Trophoblast cell (in vitro differentiated cells and primary cell): ENCODE measurements at regions not wholly inside any gene's neighbourhood (a gene's known extent, or its start where the extent isn't known, plus 50 kb on each side); places are given as distances from the start of the nearest gene placed in this dataset.

Experiments used
- DNase-seq, 2 donors: peaks; one replicate each; pipeline ENCODE4 v3.0.0-alpha.2; 2016
- H2AFZ ChIP-seq: 2 replicates; pipeline ENCODE4 v1.6.1; 2013; ENCODE audit warnings: low read length, moderate library complexity, mild to moderate bottlenecking; ENCODE audit not compliant: insufficient read depth, poor library complexity
- H2AK5ac ChIP-seq: 2 replicates; pipeline ENCODE4 v1.6.1; 2013; ENCODE audit warnings: mild to moderate bottlenecking, low read length
- H2BK120ac ChIP-seq: 2 replicates; pipeline ENCODE4 v1.6.1; 2013; ENCODE audit warnings: low read length, mild to moderate bottlenecking, moderate library complexity; ENCODE audit not compliant: insufficient read depth, poor library complexity
- H2BK12ac ChIP-seq: 2 replicates; pipeline ENCODE4 v1.6.1; 2013; ENCODE audit warnings: mild to moderate bottlenecking, low read length, moderate library complexity
- H2BK5ac ChIP-seq: 2 replicates; pipeline ENCODE4 v1.6.1; 2013; ENCODE audit warnings: low read length, low read depth, moderate library complexity, mild to moderate bottlenecking; ENCODE audit not compliant: poor library complexity
- H3K14ac ChIP-seq: 2 replicates; pipeline ENCODE4 v1.6.1; 2013; ENCODE audit warnings: mild to moderate bottlenecking, low read length
- H3K18ac ChIP-seq: 2 replicates; pipeline ENCODE4 v1.6.1; 2013; ENCODE audit warnings: mild to moderate bottlenecking, low read length
- H3K23ac ChIP-seq: 2 replicates; pipeline ENCODE4 v1.6.1; 2013; ENCODE audit warnings: low read length
- H3K27ac ChIP-seq: 2 replicates; pipeline ENCODE4 v1.5.1; 2013; ENCODE audit warnings: low read depth, mild to moderate bottlenecking, inconsistent platforms, low read length, moderate library complexity
- H3K27me3 ChIP-seq: 2 replicates; pipeline ENCODE4 v1.6.1; 2013; ENCODE audit warnings: inconsistent platforms, mild to moderate bottlenecking, low read length, moderate library complexity; ENCODE audit not compliant: insufficient read depth
- H3K36me3 ChIP-seq, 2 experiments: 1 replicate in 1 of 2; 2 replicates in 1 of 2; pipeline ENCODE4 v1.6.1; 2013; ENCODE audit warnings: low read length in 2 of 2, mild to moderate bottlenecking in 2 of 2, moderate library complexity in 1 of 2; ENCODE audit not compliant: insufficient read depth in 2 of 2, control insufficient read depth in 1 of 2
- H3K4ac ChIP-seq: 2 replicates; pipeline ENCODE4 v1.6.1; 2013; ENCODE audit warnings: low read depth, mild to moderate bottlenecking, low read length, moderate library complexity
- H3K4me1 ChIP-seq, 2 experiments: 1 replicate in 1 of 2; 2 replicates in 1 of 2; pipeline ENCODE4 v1.6.1; 2013; ENCODE audit warnings: low read length in 2 of 2, mild to moderate bottlenecking in 2 of 2, moderate library complexity in 1 of 2; ENCODE audit not compliant: insufficient read depth in 2 of 2, control insufficient read depth in 1 of 2
- H3K4me2 ChIP-seq: 2 replicates; pipeline ENCODE4 v1.6.1; 2013; ENCODE audit warnings: inconsistent platforms, mild to moderate bottlenecking, low read length, moderate library complexity
- H3K4me3 ChIP-seq: 2 replicates; pipeline ENCODE4 v1.5.1; 2013; ENCODE audit warnings: mild to moderate bottlenecking, low read depth, low read length, inconsistent platforms
- H3K79me1 ChIP-seq: one replicate; pipeline ENCODE4 v1.6.1; 2013; ENCODE audit warnings: low read length
- H3K79me2 ChIP-seq: 2 replicates; pipeline ENCODE4 v1.6.1; 2013; ENCODE audit warnings: low read length, mild to moderate bottlenecking; ENCODE audit not compliant: control insufficient read depth, insufficient read depth, poor library complexity
- H3K9ac ChIP-seq: 2 replicates; pipeline ENCODE4 v1.6.1; 2013; ENCODE audit warnings: mild to moderate bottlenecking, low read length
- H3K9me3 ChIP-seq: 2 replicates; pipeline ENCODE4 v1.6.1; 2013; ENCODE audit warnings: low read depth, mild to moderate bottlenecking, control low read depth, inconsistent platforms, low read length; ENCODE audit not compliant: insufficient read depth
- H4K12ac ChIP-seq: 2 replicates; pipeline ENCODE4 v1.6.1; 2013; ENCODE audit warnings: low read depth, mild to moderate bottlenecking, low read length, moderate library complexity
- H4K8ac ChIP-seq: 2 replicates; pipeline ENCODE4 v1.6.1; 2013; ENCODE audit warnings: low read depth, mild to moderate bottlenecking, low read length, moderate library complexity
- H4K91ac ChIP-seq: one replicate; pipeline ENCODE4 v1.6.1; 2013; ENCODE audit warnings: low read depth, mild to moderate bottlenecking, low read length, moderate library complexity
- WGBS: extraction: QIAGEN DNeasy Blood & Tissue Kit; methylation state at CpG from one replicate; pipeline ENCODE4 v1.1.7; 2013; ENCODE audit warnings: missing lambda C conversion rate; ENCODE audit not compliant: insufficient read length, insufficient coverage; ENCODE audit errors: extremely low coverage; 5-methylcytosine and 5-hydroxymethylcytosine counted together

DNA sequence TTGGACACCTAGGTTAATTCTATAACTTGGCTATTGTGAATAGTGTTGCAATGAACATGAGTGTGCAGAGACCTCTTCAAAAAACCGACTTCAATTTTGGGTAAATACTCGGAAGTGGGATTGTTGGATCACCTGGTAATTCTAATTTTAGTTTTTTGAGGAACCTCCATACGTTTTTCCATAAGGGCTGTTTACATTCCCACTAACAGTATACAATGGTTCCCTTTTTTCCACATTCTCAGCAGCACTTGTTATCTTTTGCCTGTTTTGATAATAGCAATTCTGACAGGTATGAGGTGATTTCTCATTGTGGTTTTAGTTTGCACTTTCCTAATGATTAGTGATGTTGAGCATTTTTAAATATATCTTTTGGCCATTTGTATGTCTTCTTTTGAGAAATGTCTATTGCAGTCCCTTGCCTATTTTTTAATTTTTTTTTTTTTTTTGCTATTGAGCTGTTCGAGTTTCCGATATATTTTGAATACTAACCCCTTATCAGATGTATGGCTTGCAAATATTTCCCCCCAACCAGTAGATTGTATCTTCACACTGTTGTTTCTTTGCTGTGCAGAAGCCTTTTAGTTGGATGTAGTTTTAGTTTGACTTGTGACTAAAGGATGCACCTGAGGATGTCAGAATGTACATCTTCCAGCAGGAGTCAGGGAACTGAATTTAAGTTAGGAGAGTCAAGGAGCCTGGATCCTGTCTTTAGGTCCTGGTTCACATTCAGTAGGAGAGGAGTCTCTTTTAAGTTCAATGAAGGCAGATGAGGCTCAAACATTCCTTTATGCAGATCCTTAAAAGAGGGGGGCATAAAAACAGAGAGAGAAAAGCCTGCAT is 120.0 kb downstream of the S1PR1 start:
- Histone ChIP-seq H3K9ac (no peak overlapping the region), H3K4me1 (no peaks in the 10 kb centered on the region), H3K4ac (no peak overlapping the region), H2BK5ac (no peak overlapping the region), H3K18ac (no peak overlapping the region), H3K23ac (no peak overlapping the region), H2BK12ac (no peak overlapping the region), H2AK5ac (no peak overlapping the region), H3K79me2 (no peaks in the 10 kb centered on the region), H3K27ac (no peak overlapping the region), H3K9me3 (peaks cover 6% of the 10 kb centered on the region), H4K8ac (no peak overlapping the region), H3K4me2 (no peak overlapping the region), H3K79me1 (no peaks in the 10 kb centered on the region), H4K91ac (no peak overlapping the region), H4K12ac (no peak overlapping the region), H3K14ac (no peak overlapping the region), H3K36me3 (no peaks in the 10 kb centered on the region), H2BK120ac (no peak overlapping the region), H2AFZ (no peak overlapping the region), H3K27me3 (no peaks in the 10 kb centered on the region), H3K4me3 (no peak overlapping the region)
- DNase-seq = no peak
- no CpG with 5 or more reads among the region's 5 CpGs for WGBS

DNA sequence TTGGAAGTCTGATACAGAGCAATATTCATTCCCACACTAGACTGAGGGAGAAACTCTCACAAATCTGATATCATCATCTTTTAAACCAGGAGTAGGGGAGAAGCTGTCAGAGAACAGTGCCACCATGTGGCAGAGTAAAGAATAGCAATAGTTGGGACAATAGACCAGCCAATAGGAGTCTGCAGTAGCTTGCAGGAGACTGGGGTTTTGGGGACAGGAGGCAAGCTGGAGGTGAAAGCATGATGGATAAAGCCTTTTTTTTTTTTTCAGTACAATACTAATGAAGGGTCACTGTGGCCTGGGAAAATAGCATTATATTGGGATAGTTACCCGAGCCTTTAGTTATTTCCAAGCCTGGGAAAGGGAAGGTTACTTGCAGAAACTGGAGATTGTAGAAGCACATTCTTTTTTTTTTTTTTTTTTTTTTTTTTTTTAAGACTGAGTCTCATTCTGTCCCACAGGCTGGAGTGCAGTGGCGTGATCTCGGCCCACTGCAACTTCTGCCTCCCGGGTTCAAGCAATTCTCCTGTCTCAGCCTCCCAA is 120.7 kb downstream of the S1PR1 start:
- no peak overlapping the region for H3K4me2 ChIP-seq

DNA sequence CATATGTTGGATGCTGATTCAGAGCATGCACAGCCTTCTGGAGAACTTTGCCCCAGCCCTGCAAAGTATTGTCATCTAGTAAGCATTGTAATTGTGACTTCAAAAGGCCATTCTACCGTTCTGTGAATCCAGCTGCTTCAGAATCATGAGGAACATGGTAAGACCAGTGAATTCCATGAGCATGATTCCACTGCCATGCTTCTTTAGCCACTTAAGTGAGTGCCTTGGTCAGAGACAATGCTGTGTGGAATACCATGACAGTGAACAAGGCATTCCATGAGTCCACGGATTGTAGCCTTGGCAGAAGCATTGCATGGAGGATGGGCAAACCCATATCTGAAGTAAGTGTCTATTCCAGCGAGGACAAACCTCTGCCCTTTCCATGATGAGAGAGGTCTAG is 123.7 kb downstream of the S1PR1 start:
- Histone ChIP-seq H3K18ac (no peak overlapping the region), H3K9me3 (peaks cover 3% of the 10 kb centered on the region), H3K79me2 (no peaks in the 10 kb centered on the region), H2BK120ac (no peak overlapping the region), H3K36me3 (no peaks in the 10 kb centered on the region), H2AK5ac (no peak overlapping the region), H3K9ac (no peak overlapping the region), H4K91ac (no peak overlapping the region), H3K14ac (no peak overlapping the region), H2AFZ (no peak overlapping the region), H3K4me3 (no peak overlapping the region), H4K8ac (no peak overlapping the region), H3K4me1 (no peaks in the 10 kb centered on the region), H3K27ac (no peak overlapping the region), H2BK12ac (no peak overlapping the region), H2BK5ac (no peak overlapping the region), H4K12ac (no peak overlapping the region), H3K4ac (no peak overlapping the region), H3K79me1 (no peaks in the 10 kb centered on the region), H3K23ac (no peak overlapping the region), H3K4me2 (no peak overlapping the region), H3K27me3 (no peaks in the 10 kb centered on the region)
- WGBS = no CpG with 5 or more reads among the region's 3 CpGs
- DNase-seq = peak; percentile 48 to 71

More for the DNA sequence above, 120.7 kb downstream of the S1PR1 start:
- Histone ChIP-seq H3K79me1 (no peaks in the 10 kb centered on the region), H3K79me2 (no peaks in the 10 kb centered on the region), H2BK120ac (no peak overlapping the region), H3K9ac (no peak overlapping the region), H3K9me3 (peaks cover 6% of the 10 kb centered on the region), H4K12ac (no peak overlapping the region), H2BK12ac (no peak overlapping the region), H3K4me1 (no peaks in the 10 kb centered on the region), H3K23ac (no peak overlapping the region), H3K4me3 (no peak overlapping the region), H4K91ac (no peak overlapping the region), H2AFZ (no peak overlapping the region), H2AK5ac (no peak overlapping the region), H3K4ac (no peak overlapping the region), H4K8ac (no peak overlapping the region), H3K36me3 (no peaks in the 10 kb centered on the region), H3K14ac (no peak overlapping the region), H2BK5ac (no peak overlapping the region), H3K27me3 (no peaks in the 10 kb centered on the region), H3K27ac (no peak overlapping the region), H3K18ac (no peak overlapping the region)
- WGBS = no CpG with 5 or more reads among the region's 4 CpGs
- DNase-seq = peak; percentile 60 to 89

GRCh38 chr1:101363891-101364318 is 127.1 kb downstream of the S1PR1 start:
- Histone ChIP-seq H3K23ac (no peak overlapping the region), H2BK120ac (no peak overlapping the region), H2AK5ac (no peak overlapping the region), H2BK12ac (no peak overlapping the region), H4K8ac (no peak overlapping the region), H4K91ac (no peak overlapping the region), H3K14ac (no peak overlapping the region), H3K4me3 (no peak overlapping the region), H3K27ac (no peak overlapping the region), H3K36me3 (no peaks in the 10 kb centered on the region), H3K4me1 (no peaks in the 10 kb centered on the region), H3K4ac (no peak overlapping the region), H3K18ac (no peak overlapping the region), H3K9ac (no peak overlapping the region), H2AFZ (no peak overlapping the region), H2BK5ac (no peak overlapping the region), H3K79me2 (no peaks in the 10 kb centered on the region), H4K12ac (no peak overlapping the region), H3K27me3 (no peaks in the 10 kb centered on the region), H3K9me3 (peaks cover 3% of the 10 kb centered on the region), H3K4me2 (no peak overlapping the region), H3K79me1 (no peaks in the 10 kb centered on the region)
- DNase-seq = no peak
